ENCODE measurements at regions not wholly inside any gene's neighbourhood (a gene's known extent, or its start where the extent isn't known, plus 50 kb on each side); places are given as distances from the start of the nearest gene placed in this dataset.
"Not testable (repeated sequence)": the region's sequence is repeated elsewhere in the genome, so short reads cannot be mapped to it uniquely, and the experiment has no call there.

- TF ChIP-seq CTCF (IDR thresholded peaks at IDR 0.05; ENCODE audit: low read length, missing control alignments) = no peak
- H3K4me3 ChIP-seq (replicated peaks; ENCODE audit: low read depth, low read length) = no peak overlapping the region
- DNase-seq (ENCODE audit: low read depth) = no peak
These were observed 321.2 kb upstream of the CCNH start for GRCh38 chr5:87733897-87734296.

GRCh38 chr5:87732875-87733768, 320.4 kb upstream of the CCNH start:
- no peak for TF ChIP-seq CTCF (IDR thresholded peaks at IDR 0.05; ENCODE audit: low read length, missing control alignments)
- H3K4me3 ChIP-seq (replicated peaks; ENCODE audit: low read depth, low read length) = no peak overlapping the region
- no peak for DNase-seq (ENCODE audit: low read depth)

- no peak for TF ChIP-seq CTCF (IDR thresholded peaks at IDR 0.05; ENCODE audit: low read length, missing control alignments)
- no peak for DNase-seq (ENCODE audit: low read depth)
- H3K4me3 ChIP-seq (replicated peaks; ENCODE audit: low read depth, low read length) = no peak overlapping the region
These were observed 317.1 kb upstream of the CCNH start for GRCh38 chr5:87729781-87730180.

- DNase-seq (ENCODE audit: low read depth) = no peak
- H3K4me3 ChIP-seq (replicated peaks; ENCODE audit: low read depth, low read length) = no peak overlapping the region
- no peak for TF ChIP-seq CTCF (IDR thresholded peaks at IDR 0.05; ENCODE audit: low read length, missing control alignments)
These were observed 309.6 kb upstream of the CCNH start for GRCh38 chr5:87722286-87722685.

- H3K4me3 ChIP-seq (replicated peaks; ENCODE audit: low read depth, low read length); DNase-seq (ENCODE audit: low read depth): not testable (repeated sequence)
These were observed 305.6 kb upstream of the CCNH start for GRCh38 chr5:87718224-87718925.

- no peak for TF ChIP-seq CTCF (IDR thresholded peaks at IDR 0.05; ENCODE audit: low read length, missing control alignments)
- no peak for DNase-seq (ENCODE audit: low read depth)
- no peak overlapping the region for H3K4me3 ChIP-seq (replicated peaks; ENCODE audit: low read depth, low read length)
These were observed 305.0 kb upstream of the CCNH start for GRCh38 chr5:87717761-87718160.

- TF ChIP-seq CTCF (IDR thresholded peaks at IDR 0.05; ENCODE audit: low read length, missing control alignments) = no peak
- H3K4me3 ChIP-seq (replicated peaks; ENCODE audit: low read depth, low read length) = no peak overlapping the region
- DNase-seq (ENCODE audit: low read depth) = no peak
These were observed 293.1 kb upstream of the CCNH start for GRCh38 chr5:87705876-87706275.

Measured in fibroblast of pulmonary artery (primary cell).